RWPE1 (cell line): ENCODE measurements at regions not wholly inside any gene's neighbourhood (a gene's known extent, or its start where the extent isn't known, plus 50 kb on each side); places are given as distances from the start of the nearest gene placed in this dataset.

Source experiments
- CTCF ChIA-PET: fragments of 350-600 bp; sonication (Branson Sonifier 250); formaldehyde crosslinking; extraction: SDS; loops from one replicate; lab custom pipeline; 2021; lab: Yijun Ruan, JAX
- POLR2A ChIA-PET: fragments of 400-600 bp; formaldehyde crosslinking; extraction: SDS; loops from one replicate; lab custom pipeline; 2020; ENCODE audit warnings: antibody characterized with exemption; ENCODE audit not compliant: low non-redundant PET; lab: Yijun Ruan, JAX
- DNase-seq: peaks from one replicate; pipeline ENCODE4 v3.0.0; 2012; ENCODE audit warnings: low spot score
- H3K27ac ChIP-seq: fragments of 450-650 bp; 2 replicates; pipeline ENCODE4 v1.5.1; 2017
- TF ChIP-seq, protein P1 (sequence below): fragments of 450-650 bp; conservative IDR thresholded peaks from 2 replicates; pipeline ENCODE4 v1.5.1; 2017; ENCODE audit warnings: low read depth, mild to moderate bottlenecking

DNA sequence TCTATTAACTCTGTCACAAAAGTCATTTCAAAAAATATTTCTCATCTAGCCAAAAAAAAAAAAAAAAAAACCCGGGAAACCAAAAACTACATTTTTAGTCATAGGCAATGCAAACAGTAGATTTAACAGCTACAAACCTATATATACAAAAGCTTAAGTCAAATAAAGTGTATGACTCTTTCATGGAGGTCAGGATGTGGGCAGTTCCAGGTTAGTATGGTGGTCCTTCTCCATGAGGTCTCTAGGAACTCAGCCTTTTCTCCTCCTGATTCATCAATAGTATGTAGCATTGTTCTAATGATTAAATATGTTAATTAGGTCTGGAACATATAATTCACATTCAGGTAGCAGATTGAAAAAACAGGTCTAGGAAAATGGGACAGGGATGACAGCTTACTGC, 586.5 kb downstream of the SLC16A7 start:
- TF ChIP-seq, protein P1, sequence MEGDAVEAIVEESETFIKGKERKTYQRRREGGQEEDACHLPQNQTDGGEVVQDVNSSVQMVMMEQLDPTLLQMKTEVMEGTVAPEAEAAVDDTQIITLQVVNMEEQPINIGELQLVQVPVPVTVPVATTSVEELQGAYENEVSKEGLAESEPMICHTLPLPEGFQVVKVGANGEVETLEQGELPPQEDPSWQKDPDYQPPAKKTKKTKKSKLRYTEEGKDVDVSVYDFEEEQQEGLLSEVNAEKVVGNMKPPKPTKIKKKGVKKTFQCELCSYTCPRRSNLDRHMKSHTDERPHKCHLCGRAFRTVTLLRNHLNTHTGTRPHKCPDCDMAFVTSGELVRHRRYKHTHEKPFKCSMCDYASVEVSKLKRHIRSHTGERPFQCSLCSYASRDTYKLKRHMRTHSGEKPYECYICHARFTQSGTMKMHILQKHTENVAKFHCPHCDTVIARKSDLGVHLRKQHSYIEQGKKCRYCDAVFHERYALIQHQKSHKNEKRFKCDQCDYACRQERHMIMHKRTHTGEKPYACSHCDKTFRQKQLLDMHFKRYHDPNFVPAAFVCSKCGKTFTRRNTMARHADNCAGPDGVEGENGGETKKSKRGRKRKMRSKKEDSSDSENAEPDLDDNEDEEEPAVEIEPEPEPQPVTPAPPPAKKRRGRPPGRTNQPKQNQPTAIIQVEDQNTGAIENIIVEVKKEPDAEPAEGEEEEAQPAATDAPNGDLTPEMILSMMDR: no peak
- H3K27ac ChIP-seq: no peak overlapping the region
- ChIA-PET CTCF (interaction anchor here (0.6 kb wide), 1 partner anchor 1465 kb away, joined by 4 read pairs; no protein-coding TSS in a partner anchor), POLR2A (no interaction called here)
- no peak for DNase-seq

DNA sequence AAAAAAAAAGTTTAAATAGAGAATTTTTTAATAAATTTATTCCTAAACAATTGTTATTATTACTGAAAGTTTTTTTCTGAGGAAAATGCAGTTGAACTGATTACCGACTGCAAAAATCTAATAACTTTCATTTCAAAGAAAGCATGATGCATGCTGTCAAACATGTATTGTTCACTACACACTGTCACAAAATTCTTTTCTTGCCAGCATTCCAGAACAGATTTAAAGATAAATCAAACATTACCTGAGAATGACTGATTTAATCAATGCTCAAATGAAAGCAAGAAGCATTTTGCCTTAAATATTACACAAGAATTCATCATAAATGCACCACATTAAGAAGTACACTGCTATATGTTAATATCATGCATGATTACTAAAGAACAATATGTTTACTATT, 588.3 kb downstream of the SLC16A7 start:
- TF ChIP-seq, protein P1: no peak
- no peak overlapping the region for H3K27ac ChIP-seq
- POLR2A ChIA-PET: no interaction called here
- no peak for DNase-seq
- CTCF ChIA-PET: no interaction called here

DNA sequence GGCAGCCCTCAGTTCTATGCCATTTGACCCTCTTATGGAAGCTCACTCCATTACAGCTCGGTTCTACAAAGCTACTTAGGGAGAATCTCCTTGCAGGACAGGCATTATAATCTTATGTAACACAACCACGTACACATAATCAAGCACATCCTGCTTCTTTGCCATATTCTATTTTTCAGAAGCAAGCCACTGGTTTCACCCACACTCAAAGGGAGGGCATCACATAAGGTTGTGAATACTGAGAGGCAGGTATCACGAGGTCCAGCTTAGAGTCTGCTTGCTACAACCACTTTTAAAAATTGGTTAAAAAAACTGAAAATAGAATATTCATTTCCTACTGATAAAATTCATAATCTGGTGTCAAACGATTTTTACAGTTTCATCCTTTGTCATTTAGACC, 589.2 kb downstream of the SLC16A7 start:
- TF ChIP-seq, protein P1: no peak
- H3K27ac ChIP-seq: no peak overlapping the region
- no peak for DNase-seq
- POLR2A ChIA-PET: no interaction called here
- CTCF ChIA-PET: no interaction called here

DNA sequence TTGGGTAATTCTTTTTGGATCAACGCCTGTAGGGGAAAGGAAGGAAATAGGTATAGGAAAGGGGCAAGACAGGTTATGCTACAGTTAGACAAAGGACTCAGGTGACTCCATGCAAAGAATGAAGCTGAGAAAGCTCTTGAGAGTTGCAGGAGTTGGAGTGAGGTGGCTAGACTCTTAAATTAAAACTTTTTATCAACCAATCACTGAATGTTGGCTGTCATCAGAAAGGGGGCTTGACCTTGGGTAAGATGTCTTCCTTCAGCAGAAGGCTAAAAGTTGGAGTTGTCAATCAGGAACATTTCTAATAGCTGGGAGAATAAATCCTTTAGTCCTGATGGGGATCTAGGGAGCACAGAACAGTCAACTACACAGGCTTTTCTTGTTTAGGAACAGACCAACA, 595.4 kb downstream of the SLC16A7 start:
- DNase-seq: no peak
- POLR2A ChIA-PET: no interaction called here

GRCh38 chr12:60191676-60192359, 596.0 kb downstream of the SLC16A7 start:
- CTCF ChIA-PET: interaction anchor here (0.6 kb wide), 2 partner anchors 25 to 832 kb away, joined by 3 to 5 read pairs; no protein-coding TSS in a partner anchor
- POLR2A ChIA-PET: no interaction called here
- H3K27ac ChIP-seq: no peak overlapping the region
- peak; percentile 9 for DNase-seq
- TF ChIP-seq, protein P1: no peak

More for the DNA sequence above, 595.4 kb downstream of the SLC16A7 start:
- TF ChIP-seq, protein P1: no peak
- H3K27ac ChIP-seq: no peak overlapping the region
- CTCF ChIA-PET: no interaction called here

GRCh38 chr12:60194678-60195077, 598.8 kb downstream of the SLC16A7 start:
- ChIA-PET CTCF (no interaction called here), POLR2A (no interaction called here)
- no peak overlapping the region for H3K27ac ChIP-seq
- peak; percentile 8 for DNase-seq
- TF ChIP-seq, protein P1: no peak
